NB4 (cell line): ENCODE measurements at regions not wholly inside any gene's neighbourhood (a gene's known extent, or its start where the extent isn't known, plus 50 kb on each side); places are given as distances from the start of the nearest gene placed in this dataset.

Source experiments
- MYC ChIP-seq: IDR thresholded peaks from 2 replicates; pipeline ENCODE4 v1.6.1; 2011; ENCODE audit warnings: low read depth, low read length
- POLR2A ChIP-seq: IDR thresholded peaks from 2 replicates; pipeline ENCODE4 v1.6.1; 2011; ENCODE audit warnings: mild to moderate bottlenecking; ENCODE audit not compliant: insufficient read length; ENCODE audit errors: extremely low read depth
- TF ChIP-seq, protein P1 (sequence below): IDR thresholded peaks from 2 replicates; pipeline ENCODE4 v1.6.1; 2011; ENCODE audit warnings: low read depth, low read length
- TF ChIP-seq, protein P2 (sequence below): IDR thresholded peaks from one replicate; pipeline ENCODE4 v1.5.1; 2012; ENCODE audit warnings: low read depth, low read length

DNA sequence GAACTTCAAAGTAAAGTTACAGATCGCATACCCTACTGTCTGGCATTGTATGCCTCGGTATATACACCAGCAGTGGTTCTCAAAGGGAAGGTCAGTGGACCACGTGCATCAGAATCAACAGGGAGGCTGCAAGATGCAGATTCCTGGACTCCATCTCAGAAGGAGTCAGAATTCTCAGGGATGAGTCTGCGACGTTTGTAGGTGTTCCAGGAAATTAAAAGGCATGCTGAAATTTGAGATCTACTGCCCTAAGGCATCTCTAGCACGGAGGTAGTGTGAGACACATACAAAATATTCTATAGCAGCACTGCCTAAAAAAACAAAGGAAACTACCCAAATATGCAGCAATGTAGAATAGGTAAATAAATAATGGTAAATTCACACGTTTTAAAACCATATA lies 136.8 kb upstream of the BNIP2 start:
- TF ChIP-seq, protein P1, sequence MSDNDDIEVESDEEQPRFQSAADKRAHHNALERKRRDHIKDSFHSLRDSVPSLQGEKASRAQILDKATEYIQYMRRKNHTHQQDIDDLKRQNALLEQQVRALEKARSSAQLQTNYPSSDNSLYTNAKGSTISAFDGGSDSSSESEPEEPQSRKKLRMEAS = no peak
- TF ChIP-seq, protein P2, sequence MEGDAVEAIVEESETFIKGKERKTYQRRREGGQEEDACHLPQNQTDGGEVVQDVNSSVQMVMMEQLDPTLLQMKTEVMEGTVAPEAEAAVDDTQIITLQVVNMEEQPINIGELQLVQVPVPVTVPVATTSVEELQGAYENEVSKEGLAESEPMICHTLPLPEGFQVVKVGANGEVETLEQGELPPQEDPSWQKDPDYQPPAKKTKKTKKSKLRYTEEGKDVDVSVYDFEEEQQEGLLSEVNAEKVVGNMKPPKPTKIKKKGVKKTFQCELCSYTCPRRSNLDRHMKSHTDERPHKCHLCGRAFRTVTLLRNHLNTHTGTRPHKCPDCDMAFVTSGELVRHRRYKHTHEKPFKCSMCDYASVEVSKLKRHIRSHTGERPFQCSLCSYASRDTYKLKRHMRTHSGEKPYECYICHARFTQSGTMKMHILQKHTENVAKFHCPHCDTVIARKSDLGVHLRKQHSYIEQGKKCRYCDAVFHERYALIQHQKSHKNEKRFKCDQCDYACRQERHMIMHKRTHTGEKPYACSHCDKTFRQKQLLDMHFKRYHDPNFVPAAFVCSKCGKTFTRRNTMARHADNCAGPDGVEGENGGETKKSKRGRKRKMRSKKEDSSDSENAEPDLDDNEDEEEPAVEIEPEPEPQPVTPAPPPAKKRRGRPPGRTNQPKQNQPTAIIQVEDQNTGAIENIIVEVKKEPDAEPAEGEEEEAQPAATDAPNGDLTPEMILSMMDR = no peak
- TF ChIP-seq POLR2A (no peak), MYC (no peak)
